Skin epidermis (tissue), 12 donors: ENCODE measurements at regions not wholly inside any gene's neighbourhood (a gene's known extent, or its start where the extent isn't known, plus 50 kb on each side); places are given as distances from the start of the nearest gene placed in this dataset.
"Not testable (repeated sequence)": the region's sequence is repeated elsewhere in the genome, so short reads cannot be mapped to it uniquely, and the experiment has no call there.

Experiments used
- H3K27ac ChIP-seq, 21 experiments: fragments of 200-600 bp; sonication (generic) in 11 of 21; one replicate each; pipeline ENCODE4 v1.5.0; 2020; ENCODE audit warnings: mild to moderate bottlenecking in 3 of 21, inconsistent platforms in 2 of 21, moderate library complexity in 2 of 21
- H3K4me3 ChIP-seq, 7 experiments: fragments of 200-600 bp; sonication (generic) in 2 of 7; one replicate each; pipeline ENCODE4 v1.5.0; 2020; ENCODE audit warnings: inconsistent platforms in 2 of 7, mild to moderate bottlenecking in 2 of 7, moderate library complexity in 1 of 7

DNA sequence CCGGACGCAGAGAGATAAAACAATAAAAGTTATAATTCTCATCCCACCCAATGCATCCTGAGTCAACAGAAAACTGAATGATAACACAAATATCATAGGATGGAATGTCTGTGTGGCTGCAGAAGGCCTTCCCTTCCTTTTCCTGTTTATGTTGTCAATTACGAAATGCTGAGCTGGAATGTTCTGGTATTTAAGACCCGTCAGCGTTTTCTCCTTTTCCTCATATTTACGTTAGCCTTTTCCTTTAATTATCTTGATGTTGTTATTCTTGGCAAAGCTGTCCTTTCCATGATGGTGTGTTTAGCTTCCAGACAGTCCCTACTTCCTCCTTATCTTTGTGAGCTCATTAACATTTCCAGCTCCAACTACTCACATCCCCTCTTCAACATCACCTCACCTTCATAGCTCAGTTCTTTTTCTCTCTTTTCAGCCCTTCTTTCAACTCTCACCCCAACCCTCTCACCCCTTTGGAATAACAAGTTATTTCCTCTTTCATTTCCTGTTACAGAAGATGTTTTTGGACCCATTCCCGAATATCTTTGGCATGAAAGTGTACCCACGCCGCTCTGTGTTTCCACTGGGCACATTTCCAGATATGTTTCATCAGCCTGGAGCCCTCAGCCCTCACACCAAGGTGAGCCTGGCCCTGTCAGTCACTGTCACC is 221.6 kb downstream of the NR2F1-AS1 start:
- Histone ChIP-seq H3K27ac (no peak overlapping the region), H3K4me3 (no peak overlapping the region)

DNA sequence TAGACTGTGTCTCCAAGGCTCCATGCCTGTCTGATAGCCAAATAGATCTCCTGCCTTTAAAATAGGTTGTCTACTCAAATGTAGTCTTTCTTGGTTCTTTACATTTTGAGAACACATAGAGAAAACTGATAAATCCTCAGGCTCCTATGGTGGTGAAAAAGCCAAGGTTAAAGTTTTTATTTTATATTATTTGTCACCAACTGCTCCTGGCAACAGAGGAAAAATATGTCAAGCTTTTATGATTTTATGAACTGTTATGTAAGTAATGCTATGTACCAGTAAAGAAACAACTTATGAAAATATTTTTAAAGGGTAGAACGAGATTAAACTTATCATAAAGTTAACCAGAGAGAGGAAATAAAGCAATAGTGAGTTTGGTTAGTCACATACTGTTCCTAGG is 222.8 kb downstream of the NR2F1-AS1 start:
- Histone ChIP-seq H3K4me3 (no peak overlapping the region), H3K27ac (no peak overlapping the region)

DNA sequence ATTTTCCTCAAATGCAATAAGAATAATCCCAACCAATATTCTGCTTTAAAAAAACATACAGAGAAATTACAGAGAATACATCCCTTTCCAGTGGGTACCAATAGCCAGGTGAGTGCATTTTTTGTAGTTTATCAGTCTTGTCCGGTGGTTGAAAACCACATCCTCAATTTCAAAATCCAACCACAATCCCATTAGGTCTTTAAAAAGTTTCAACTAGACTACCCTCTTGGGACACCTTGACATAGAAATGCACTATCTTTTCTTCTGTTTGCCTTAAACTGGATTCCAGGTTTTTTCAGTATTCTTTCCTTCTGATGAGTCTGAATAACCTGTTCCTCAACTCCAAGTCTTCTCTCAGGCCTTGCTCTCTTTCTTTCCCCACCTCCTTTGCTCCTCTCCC is 223.3 kb downstream of the NR2F1-AS1 start:
- Histone ChIP-seq H3K4me3 (no peak overlapping the region), H3K27ac (no peak overlapping the region)

DNA sequence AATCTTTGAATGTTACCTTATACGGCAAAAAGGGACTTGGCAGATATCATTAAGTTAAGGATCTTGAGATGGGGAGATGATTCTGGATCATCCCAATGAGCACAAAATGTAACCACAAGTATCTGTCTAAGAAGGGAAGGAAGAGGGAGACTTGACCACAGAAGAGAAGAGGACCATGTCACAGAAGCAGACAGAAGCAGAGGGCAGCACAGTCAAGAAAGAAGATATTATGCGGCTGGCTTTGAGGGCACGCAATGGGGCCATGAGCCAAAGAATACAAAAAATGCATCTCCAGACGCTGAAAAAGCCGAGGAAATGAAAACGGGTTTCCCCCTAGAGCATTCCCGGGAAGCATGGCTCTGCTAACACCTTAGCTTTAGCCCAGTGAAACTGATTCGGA is 225.3 kb downstream of the NR2F1-AS1 start:
- Histone ChIP-seq H3K4me3 (no peak overlapping the region), H3K27ac (no peak overlapping the region)

DNA sequence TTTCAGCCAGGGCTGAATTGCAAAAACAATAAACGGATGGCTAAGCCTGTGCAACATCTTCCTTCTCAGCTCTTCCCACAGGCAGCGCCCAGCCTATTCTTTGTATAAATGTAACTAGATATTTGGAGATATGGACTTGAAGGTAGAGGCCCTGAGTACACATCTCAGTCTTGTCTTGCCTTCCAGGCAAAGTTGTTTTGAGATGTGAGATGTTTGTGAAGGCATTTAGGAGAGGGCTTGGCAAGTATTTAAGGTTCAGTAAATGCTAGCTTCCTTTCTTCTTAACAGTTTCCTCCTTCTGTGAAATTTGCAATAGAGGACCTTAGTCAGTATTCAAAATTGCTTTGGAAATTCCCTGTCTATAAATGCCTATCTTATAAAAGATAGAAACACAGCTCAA is 228.8 kb downstream of the NR2F1-AS1 start:
- no peak overlapping the region for H3K4me3 ChIP-seq

DNA sequence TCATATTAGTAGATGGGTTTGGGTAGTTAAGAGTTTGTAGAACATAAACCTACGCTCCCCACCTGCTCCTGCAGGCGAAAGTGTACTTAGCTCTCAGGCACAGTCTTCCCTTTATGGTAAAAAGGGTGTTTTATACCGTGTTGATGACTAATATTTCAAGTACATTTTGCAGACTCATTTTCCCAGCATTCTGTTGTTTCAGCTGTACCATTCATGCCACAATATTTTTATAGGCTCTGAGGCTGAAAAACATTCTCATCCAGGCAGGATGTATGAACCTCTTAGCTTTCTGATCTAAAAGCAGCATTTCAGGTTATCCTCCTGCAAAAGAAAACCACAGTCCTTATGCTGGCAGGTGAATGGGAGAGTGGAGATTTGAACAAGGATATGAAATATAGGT is 231.4 kb downstream of the NR2F1-AS1 start:
- Histone ChIP-seq H3K27ac (no peak overlapping the region), H3K4me3 (no peak overlapping the region)

More for the DNA sequence above, 228.8 kb downstream of the NR2F1-AS1 start:
- no peak overlapping the region for H3K27ac ChIP-seq

DNA sequence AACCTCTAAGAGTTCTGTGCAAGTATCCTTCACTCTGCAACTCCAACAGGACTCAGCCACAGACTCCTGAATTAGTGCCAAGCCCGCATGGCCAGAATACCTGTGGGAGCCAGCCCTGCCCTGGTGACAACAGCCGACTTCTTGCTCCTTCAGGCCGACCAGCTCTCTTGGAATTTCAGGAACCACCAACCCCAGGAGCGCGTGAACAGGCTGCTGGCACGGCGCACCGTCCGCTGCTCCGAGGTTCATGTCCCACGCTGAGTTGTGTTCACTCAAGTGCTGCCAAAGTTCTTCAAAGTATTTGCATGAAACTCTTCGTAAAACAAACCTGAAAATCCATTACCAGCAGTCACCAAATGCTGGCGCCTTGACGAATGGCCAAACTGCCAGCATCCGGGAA is 232.8 kb downstream of the NR2F1-AS1 start:
- Histone ChIP-seq H3K27ac (no peak overlapping the region), H3K4me3 (no peak overlapping the region)

DNA sequence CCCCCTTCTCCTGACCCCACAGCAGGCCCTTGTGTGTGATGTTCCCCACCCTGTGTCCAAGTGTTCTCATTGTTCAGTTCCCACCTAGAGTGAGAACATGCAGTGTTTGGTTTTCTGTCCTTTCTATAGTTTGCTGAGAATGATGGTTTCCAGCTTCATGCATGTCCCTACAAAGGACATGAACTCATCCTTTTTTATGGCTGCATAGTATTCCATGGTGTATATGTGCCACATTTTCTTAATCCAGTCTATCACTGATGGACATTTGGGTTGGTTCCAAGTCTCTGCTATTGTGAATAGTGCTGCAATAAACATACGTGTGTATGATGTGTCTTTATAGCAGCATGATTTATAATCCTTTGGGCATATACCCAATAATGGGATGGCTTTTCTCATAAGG is 234.2 kb downstream of the NR2F1-AS1 start:
- H3K27ac ChIP-seq, H3K4me3 ChIP-seq: not testable (repeated sequence)

DNA sequence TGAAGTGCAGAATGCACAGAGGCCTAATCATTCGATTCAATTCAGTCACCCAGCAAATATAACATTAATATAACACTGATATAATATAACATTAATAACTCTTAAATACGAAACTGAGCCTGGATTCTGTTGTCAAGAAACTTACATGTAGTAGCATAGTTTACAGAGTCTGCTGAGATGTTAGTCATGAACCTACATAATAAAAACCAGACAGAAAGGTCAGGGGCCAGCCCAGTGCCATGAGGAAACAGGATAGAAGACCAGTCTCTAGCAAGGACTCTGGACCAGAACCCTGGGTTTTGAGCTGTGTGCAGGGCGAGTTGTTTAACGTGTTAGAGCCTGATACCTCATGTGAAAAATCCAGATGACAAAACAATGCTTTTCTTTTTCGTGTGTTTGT is 234.7 kb downstream of the NR2F1-AS1 start:
- H3K27ac ChIP-seq: no peak overlapping the region
- no peak overlapping the region for H3K4me3 ChIP-seq

DNA sequence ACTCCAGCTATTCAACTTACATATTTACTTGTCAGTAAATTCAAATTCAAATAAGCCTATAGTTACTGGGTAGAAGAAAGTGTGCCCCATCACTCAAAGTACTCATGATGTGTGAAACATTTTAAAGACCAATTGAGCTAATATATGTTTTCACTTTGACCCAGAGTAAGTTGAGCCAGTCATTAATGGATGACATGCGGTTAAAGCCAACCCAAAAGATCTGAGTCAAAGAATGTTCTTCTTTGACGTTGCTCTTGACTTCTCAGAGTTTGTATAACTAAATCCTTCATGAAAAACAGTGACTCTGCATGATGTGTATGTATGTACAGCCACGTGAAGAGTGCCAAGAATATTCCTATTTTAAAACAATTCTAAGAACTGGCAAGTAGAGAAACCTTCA is 237.4 kb downstream of the NR2F1-AS1 start:
- Histone ChIP-seq H3K27ac (no peak overlapping the region), H3K4me3 (no peak overlapping the region)

DNA sequence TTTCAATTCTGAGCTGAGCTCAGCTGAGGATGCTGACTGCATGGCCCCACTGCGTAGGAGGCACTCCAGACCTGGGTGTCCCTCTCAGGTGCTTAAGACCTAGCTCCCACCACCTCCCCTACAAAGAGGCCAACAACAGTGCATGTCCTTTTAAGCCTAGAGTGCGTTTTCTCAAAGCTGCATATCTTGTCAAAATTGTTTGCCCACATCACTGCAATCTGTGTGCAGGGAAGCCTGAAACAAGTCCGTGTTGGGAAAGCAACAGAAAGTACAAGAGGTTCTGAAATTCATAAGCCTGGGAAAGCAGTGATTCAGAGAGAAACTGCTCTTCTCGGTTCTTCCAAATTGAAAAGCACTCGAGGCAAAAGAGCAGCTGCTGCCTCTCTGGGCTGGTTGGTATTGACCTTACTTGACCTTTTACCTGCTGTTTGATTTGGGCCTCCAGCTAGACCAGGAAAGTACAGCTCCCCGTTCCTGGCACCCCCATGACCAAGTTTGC is 238.4 kb downstream of the NR2F1-AS1 start:
- no peak overlapping the region for H3K27ac ChIP-seq

DNA sequence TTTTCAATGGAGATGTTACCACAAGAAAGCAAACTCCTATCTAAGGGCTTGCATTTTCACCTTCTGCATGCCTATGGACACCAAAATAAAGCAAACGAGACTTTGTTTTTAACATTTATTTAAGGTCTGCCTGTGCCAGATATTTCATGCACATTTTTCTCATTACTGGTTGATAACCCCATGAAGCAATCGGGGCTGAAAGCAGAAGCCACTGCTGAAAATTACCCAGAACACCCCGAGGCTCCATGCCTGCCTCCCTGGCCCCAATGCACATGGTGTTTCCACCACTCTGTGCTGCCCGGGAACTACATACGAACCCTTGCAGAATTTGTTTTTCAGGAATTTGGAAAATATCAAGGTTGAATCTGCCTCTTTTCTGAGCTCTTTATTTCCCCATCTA is 240.1 kb downstream of the NR2F1-AS1 start:
- Histone ChIP-seq H3K27ac (no peak overlapping the region), H3K4me3 (no peak overlapping the region)

More for the DNA sequence above, 238.4 kb downstream of the NR2F1-AS1 start:
- H3K4me3 ChIP-seq: no peak overlapping the region

DNA sequence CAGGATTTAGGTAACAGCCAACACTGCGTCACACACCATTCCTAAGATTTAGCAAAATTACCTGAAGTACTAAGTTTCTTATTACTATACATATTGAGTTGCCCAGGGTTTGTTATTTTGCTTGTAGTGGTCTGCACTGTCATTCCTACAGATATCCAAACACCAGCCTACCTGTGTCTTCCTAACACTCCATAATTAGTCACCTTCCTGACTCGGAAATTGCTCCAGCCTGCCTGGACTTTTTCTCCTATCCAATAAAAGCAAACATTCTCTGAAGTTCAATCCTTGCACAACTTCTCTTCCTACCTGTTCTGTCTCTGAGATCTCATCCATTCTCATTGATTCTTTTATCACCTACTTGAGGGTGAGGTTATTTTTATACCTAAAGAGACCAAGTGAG is 243.9 kb downstream of the NR2F1-AS1 start:
- H3K27ac ChIP-seq: no peak overlapping the region
- H3K4me3 ChIP-seq: no peak overlapping the region

DNA sequence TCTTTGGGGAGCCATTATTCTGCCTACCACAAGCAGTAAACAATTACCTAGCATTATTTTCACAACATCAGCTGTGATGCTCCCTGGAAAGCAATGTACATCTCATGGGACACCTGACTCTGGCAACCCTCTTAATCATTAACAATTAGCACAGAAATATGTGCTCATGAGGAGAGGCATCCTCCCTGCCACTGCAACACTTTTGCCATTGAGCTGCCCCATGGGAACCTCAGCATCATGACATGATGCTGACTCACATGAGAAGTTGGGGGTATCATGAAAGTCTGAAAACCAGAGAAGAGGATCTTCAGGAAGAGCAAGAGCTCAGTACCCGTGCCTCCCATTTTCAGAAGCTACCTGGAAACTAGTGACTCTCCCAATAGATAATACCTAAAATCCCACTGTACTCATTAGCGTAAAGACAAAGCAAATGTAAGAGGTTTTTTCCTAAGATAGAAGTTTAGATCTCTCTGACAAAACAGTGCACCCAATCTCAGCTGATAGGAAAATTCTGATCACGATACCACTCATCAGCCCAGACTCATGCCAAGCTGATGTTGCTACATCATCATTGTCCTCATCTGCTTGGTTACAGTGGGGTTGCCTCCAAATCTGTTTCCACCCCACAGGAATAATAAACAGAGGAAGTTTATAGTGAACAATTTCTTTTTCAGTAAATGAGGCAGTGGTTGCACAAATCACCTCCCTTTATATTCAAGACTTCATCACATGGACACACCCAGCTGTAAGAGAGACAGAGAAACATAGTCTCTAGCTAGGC is 244.5 kb downstream of the NR2F1-AS1 start:
- H3K4me3 ChIP-seq: no peak overlapping the region
- no peak overlapping the region for H3K27ac ChIP-seq

DNA sequence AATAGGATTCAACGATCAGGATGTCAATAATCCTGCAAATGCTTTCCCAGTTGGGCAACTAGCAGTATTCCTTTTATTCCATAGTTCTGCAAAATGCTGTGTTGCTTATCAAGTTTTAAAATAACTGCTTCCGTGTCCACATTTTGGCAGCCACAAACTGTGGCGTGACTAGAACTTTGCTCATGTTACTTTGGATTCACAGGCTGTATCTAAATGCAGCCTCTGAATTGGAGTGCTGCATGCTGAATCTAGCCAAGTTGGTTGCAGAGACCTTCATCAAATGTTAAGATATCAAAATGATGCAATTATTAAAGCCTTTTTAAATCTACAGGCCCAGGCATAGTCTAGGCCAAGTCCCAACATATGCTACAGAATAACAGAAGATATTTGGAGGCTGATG is 249.2 kb downstream of the NR2F1-AS1 start:
- no peak overlapping the region for H3K27ac ChIP-seq

DNA sequence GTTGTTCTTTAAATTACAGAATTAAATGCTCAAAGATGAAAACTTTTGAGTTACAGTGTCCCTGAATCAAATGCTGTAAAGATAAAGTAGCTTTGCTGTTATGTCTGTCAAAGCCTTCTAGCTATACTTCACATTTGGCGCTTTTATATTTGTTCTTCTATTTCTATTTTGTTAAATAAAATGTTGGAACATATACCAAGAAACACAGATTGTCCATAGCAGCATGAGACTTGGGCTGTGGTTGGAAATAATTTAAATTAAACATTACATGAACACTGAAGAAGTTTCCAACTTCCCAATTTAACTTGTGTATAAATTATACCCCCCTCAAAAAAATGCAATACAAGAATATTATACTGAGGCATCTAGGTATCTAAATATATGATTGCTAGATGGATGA is 249.8 kb downstream of the NR2F1-AS1 start:
- Histone ChIP-seq H3K4me3 (no peak overlapping the region), H3K27ac (no peak overlapping the region)

More for the DNA sequence above, 249.2 kb downstream of the NR2F1-AS1 start:
- H3K4me3 ChIP-seq: no peak overlapping the region

DNA sequence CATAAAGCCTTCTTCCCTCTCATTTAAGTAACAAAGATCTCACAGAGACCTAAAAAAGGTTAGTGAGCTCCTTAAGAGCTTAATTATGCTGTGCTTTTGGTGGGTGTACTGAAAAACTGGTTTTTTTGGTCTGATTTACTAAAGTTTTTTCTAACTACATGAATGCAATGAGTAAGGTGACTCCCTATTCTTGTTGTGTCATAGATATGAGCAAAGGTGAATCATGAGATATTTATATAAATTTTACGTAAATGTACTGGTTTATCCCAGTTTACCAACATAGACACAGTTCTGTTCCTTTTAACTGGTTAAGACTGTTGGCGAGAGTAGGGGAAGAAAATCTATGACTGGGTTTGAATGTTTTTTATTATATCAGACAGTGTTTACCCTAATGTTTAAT is 250.5 kb downstream of the NR2F1-AS1 start:
- Histone ChIP-seq H3K4me3 (no peak overlapping the region), H3K27ac (no peak overlapping the region)

DNA sequence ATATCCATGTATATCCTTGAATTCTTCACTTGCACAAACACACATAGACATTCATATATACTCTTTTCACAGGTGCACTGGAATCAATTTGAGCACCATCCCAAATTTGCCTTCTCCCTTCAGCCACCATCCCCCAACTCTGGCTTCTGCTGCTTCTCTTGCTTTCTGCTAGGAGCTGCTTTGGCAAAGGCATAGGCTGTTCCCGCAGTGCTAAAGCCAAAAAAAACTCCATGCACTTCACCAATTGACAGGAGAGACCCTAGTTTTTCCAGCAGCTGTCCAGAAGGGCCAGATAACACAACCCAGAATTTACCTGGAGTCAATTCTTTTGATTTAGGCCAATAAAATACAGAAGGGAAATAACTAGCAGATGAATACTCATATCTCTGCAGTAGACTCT is 251.3 kb downstream of the NR2F1-AS1 start:
- H3K4me3 ChIP-seq: no peak overlapping the region
- no peak overlapping the region for H3K27ac ChIP-seq

DNA sequence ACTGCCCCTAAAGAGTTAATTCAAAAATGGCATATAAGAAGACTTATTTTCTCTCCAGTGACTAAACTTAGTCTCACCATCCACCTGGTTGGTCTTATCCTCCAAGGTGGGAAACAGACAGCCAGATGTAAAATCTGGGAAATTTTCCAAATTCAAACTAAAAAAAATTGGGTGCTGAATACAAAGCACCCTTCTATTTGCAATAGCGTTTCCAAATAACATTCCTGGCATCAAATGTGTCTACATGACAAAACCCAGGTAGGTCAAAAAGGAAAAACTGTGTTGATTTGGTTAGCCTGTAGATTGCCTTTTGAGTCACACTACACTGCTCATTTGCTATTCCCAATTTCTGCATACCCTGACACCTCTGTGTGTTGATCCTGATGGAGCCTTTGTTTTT is 252.2 kb downstream of the NR2F1-AS1 start:
- H3K4me3 ChIP-seq: no peak overlapping the region
- no peak overlapping the region for H3K27ac ChIP-seq

DNA sequence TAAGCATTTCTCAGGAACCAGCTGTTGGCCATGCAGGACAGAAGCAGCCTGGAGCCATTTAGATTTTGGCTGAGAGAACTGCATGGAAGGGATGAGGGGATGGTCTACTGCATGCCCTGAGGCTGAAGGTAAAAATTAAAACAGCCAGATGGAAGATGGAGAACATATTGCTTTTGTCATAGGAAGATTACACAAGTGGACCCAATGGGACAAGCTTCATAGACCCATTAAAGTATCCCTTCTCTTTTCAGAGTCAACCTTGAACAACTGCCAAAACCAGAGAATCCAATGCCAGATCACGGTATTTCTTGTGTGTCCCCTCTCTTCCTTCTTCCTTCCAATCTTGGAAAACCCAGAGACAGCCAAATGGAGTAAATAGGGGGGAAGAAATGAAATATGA is 253.4 kb downstream of the NR2F1-AS1 start:
- H3K27ac ChIP-seq: no peak overlapping the region
- no peak overlapping the region for H3K4me3 ChIP-seq

DNA sequence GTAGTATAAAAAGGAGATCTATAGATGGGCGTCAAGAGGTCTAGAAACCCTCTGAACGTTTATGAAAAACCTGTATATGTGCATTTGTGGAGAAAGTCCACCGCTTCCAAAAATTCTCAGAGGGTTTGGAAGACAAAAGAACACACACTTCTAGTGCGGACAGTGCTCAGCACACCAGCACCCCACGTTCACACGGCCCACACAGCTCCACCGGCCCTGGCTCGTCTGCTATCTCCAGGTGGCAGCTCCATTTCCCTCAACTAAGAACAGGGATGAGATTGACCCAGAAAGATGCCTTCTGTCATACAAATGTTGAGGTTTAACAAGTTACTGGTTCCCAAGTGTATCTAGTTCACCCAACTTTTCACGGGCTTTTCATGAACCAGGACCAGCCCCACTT is 255.1 kb downstream of the NR2F1-AS1 start:
- Histone ChIP-seq H3K4me3 (no peak overlapping the region), H3K27ac (no peak overlapping the region)
